SK-N-SH (cell line): ENCODE measurements at regions not wholly inside any gene's neighbourhood (a gene's known extent, or its start where the extent isn't known, plus 50 kb on each side); places are given as distances from the start of the nearest gene placed in this dataset.

Experiments used
- CTCF ChIA-PET: fragments of 300-600, 350-600 bp; formaldehyde crosslinking; extraction: SDS; loops from one replicate; lab custom pipeline; 2021; lab: Yijun Ruan, JAX
- POLR2A ChIA-PET: fragments of 350-600 bp; sonication (Branson Sonifier 250); formaldehyde crosslinking; extraction: SDS; loops from one replicate; lab custom pipeline; 2020; ENCODE audit warnings: antibody characterized with exemption, inconsistent platforms; lab: Yijun Ruan, JAX
- DNase-seq: peaks from one replicate; pipeline ENCODE4 v3.0.0; 2012
- H2AFZ ChIP-seq: fragments of 200-600 bp; sonication (generic); 2 replicates; pipeline ENCODE4 v1.8.1; 2016; ENCODE audit warnings: antibody characterized with exemption, mild to moderate bottlenecking, low read depth
- H3F3A ChIP-seq: fragments of 200-600 bp; sonication (generic); replicated peaks from 2 replicates; pipeline ENCODE3; 2016; ENCODE audit warnings: antibody characterized with exemption, mild to moderate bottlenecking; ENCODE audit not compliant: insufficient read depth
- H3K27ac ChIP-seq, 2 experiments: fragments of 200-500 bp in 1 of 2; fragments of 200-600 bp in 1 of 2; sonication (Bioruptor generic) in 1 of 2; sonication (generic), shearing (Covaris generic) in 1 of 2; 2 replicates each; pipeline versions ENCODE4 v1.5.1 to v1.6.1; 2014 to 2016; ENCODE audit warnings: low read depth in 2 of 2, inconsistent platforms in 1 of 2, low read length in 1 of 2, mild to moderate bottlenecking in 1 of 2, mixed read lengths in 1 of 2
- H3K27me3 ChIP-seq: fragments of 200-600 bp; sonication (generic), shearing (Covaris generic); 2 replicates; pipeline ENCODE4 v1.6.1; 2016; ENCODE audit warnings: mixed run types; ENCODE audit not compliant: insufficient read depth
- H3K36me3 ChIP-seq, 2 experiments: fragments of 200-500 bp in 1 of 2; fragments of 200-600 bp in 1 of 2; sonication (Bioruptor generic) in 1 of 2; sonication (generic) in 1 of 2; replicated peaks in 1 of 2; 2 replicates each; pipeline versions ENCODE3 to v1.5.1; 2014 to 2016; ENCODE audit warnings: low read length in 1 of 2, mild to moderate bottlenecking in 1 of 2; ENCODE audit not compliant: insufficient read depth in 2 of 2, control insufficient read depth in 1 of 2
- H3K4me1 ChIP-seq, 2 experiments: fragments of 200-500 bp in 1 of 2; fragments of 200-600 bp in 1 of 2; sonication (Bioruptor generic) in 1 of 2; sonication (generic), shearing (Covaris generic) in 1 of 2; 2 replicates each; pipeline versions ENCODE4 v1.5.1 to v1.6.1; 2014 to 2016; ENCODE audit warnings: low read depth in 1 of 2, low read length in 1 of 2, mixed run types in 1 of 2; ENCODE audit not compliant: insufficient read depth in 2 of 2, control insufficient read depth in 1 of 2
- H3K4me2 ChIP-seq: fragments of 200-600 bp; sonication (generic), shearing (Covaris generic); 2 replicates; pipeline ENCODE4 v1.6.1; 2017; ENCODE audit warnings: mixed run types
- H3K4me3 ChIP-seq, 2 experiments: fragments of 200-500 bp in 1 of 2; fragments of 200-600 bp in 1 of 2; sonication (Bioruptor generic) in 1 of 2; sonication (generic), shearing (Covaris generic) in 1 of 2; 2 replicates each; pipeline versions ENCODE4 v1.5.1 to v1.8.1; 2014 to 2016; ENCODE audit warnings: low read depth in 2 of 2, inconsistent platforms in 1 of 2, low read length in 1 of 2, mild to moderate bottlenecking in 1 of 2, mixed read lengths in 1 of 2, moderate library complexity in 1 of 2
- H3K79me2 ChIP-seq: fragments of 200-600 bp; sonication (generic); 2 replicates; pipeline ENCODE4 v1.8.1; 2017; ENCODE audit warnings: mild to moderate bottlenecking; ENCODE audit not compliant: insufficient read depth
- H3K9ac ChIP-seq: fragments of 200-600 bp; sonication (generic); 2 replicates; pipeline ENCODE4 v1.6.1; 2017; ENCODE audit warnings: mixed run types
- H3K9me2 ChIP-seq: fragments of 200-600 bp; sonication (generic); 2 replicates; pipeline ENCODE4 v1.6.1; 2017; ENCODE audit warnings: mixed run types
- H3K9me3 ChIP-seq: fragments of 200-600 bp; sonication (generic); 2 replicates; pipeline ENCODE4 v1.6.1; 2017; ENCODE audit warnings: mixed run types, mild to moderate bottlenecking, moderate library complexity
- H4K20me1 ChIP-seq: fragments of 200-600 bp; sonication (generic); 2 replicates; pipeline ENCODE4 v1.6.1; 2017; ENCODE audit warnings: mild to moderate bottlenecking, mixed run types; ENCODE audit not compliant: insufficient read depth
- FOSL2 ChIP-seq: IDR thresholded peaks from 2 replicates; pipeline ENCODE4 v1.4.0; 2012; ENCODE audit warnings: low read depth, mild to moderate bottlenecking, moderate library complexity, borderline replicate concordance
- FOXJ3 ChIP-seq: sonication (generic); formaldehyde crosslinking; IDR thresholded peaks from 2 replicates; pipeline ENCODE4 v1.5.1; 2020; ENCODE audit warnings: mild to moderate bottlenecking, missing genetic modification reagents
- FOXM1 ChIP-seq: IDR thresholded peaks from 2 replicates; pipeline ENCODE4 v1.4.0; 2012; ENCODE audit warnings: low read depth, mild to moderate bottlenecking
- GATA2 ChIP-seq: sonication (generic); formaldehyde crosslinking; IDR thresholded peaks from 2 replicates; pipeline ENCODE4 v1.5.0; 2020; ENCODE audit warnings: mild to moderate bottlenecking, missing genetic modification reagents
- JUND ChIP-seq: IDR thresholded peaks from 2 replicates; pipeline ENCODE4 v1.4.0; 2012
- MEF2A ChIP-seq: IDR thresholded peaks from 2 replicates; pipeline ENCODE4 v1.4.0; 2012; ENCODE audit warnings: low read depth, borderline replicate concordance
- MXI1 ChIP-seq: IDR thresholded peaks from 2 replicates; pipeline ENCODE4 v1.6.1; 2012; ENCODE audit warnings: mild to moderate bottlenecking, low read depth, low read length, improper control_type of control experiment
- NRF1 ChIP-seq: IDR thresholded peaks from 2 replicates; pipeline ENCODE4 v1.6.1; 2012; ENCODE audit warnings: low read depth, mild to moderate bottlenecking, low read length
- PBX3 ChIP-seq: IDR thresholded peaks from 2 replicates; pipeline ENCODE4; 2012
- REST ChIP-seq: IDR thresholded peaks from 2 replicates; pipeline ENCODE4 v1.6.1; 2012; ENCODE audit warnings: mild to moderate bottlenecking, low read depth, low read length, moderate library complexity
- SMC3 ChIP-seq: IDR thresholded peaks from 2 replicates; pipeline ENCODE4 v1.6.1; 2012; ENCODE audit warnings: low read depth, low read length, improper control_type of control experiment
- TAF1 ChIP-seq: IDR thresholded peaks from 2 replicates; pipeline ENCODE4 v1.6.1; 2012; ENCODE audit warnings: low read depth, mild to moderate bottlenecking, low read length, moderate library complexity, borderline replicate concordance
- TEAD4 ChIP-seq: IDR thresholded peaks from 2 replicates; pipeline ENCODE4 v1.4.0; 2012; ENCODE audit warnings: mild to moderate bottlenecking, borderline replicate concordance; ENCODE audit not compliant: insufficient read depth
- USF1 ChIP-seq: IDR thresholded peaks from 2 replicates; pipeline ENCODE4 v1.4.0; 2012; ENCODE audit warnings: low read depth, borderline replicate concordance
- YY1 ChIP-seq: IDR thresholded peaks from 2 replicates; pipeline ENCODE4 v1.4.0; 2012; ENCODE audit warnings: low read depth, mild to moderate bottlenecking
- ZBTB33 ChIP-seq: IDR thresholded peaks from 2 replicates; pipeline ENCODE4 v1.4.0; 2012; ENCODE audit warnings: low read depth, borderline replicate concordance
- WGBS: methylation state at CpG from one replicate; pipeline ENCODE4 v1.1.6; 2017; ENCODE audit warnings: low lambda C conversion rate; 5-methylcytosine and 5-hydroxymethylcytosine counted together

GRCh38 chr6:1545654-1546053, 64.1 kb upstream of the FOXC1 start:
- Histone ChIP-seq H2AFZ (no peak overlapping the region), H3K4me2 (no peak overlapping the region), H3K27ac (no peak overlapping the region), H3K36me3 (no peaks in the 10 kb centered on the region), H3K9me3 (no peaks in the 10 kb centered on the region), H4K20me1 (no peaks in the 10 kb centered on the region), H3K4me3 (no peak overlapping the region), H3K9me2 (no peaks in the 10 kb centered on the region), H3K9ac (no peak overlapping the region), H3K27me3 (peaks cover 22% of the 10 kb centered on the region; the same call in 1 of the 2 replicates), H3K79me2 (no peaks in the 10 kb centered on the region), H3K4me1 (no peaks in the 10 kb centered on the region), H3F3A (no peaks in the 10 kb centered on the region)
- DNase-seq, result no peak
- 8% methylated on average over 7 of the region's 12 CpGs for WGBS
- TF ChIP-seq NRF1, result no peak
- no peak for TF ChIP-seq TAF1
- no peak for TF ChIP-seq SMC3
- TF ChIP-seq YY1, result no peak
- TF ChIP-seq REST, result no peak
- TF ChIP-seq ZBTB33, result no peak
- TF ChIP-seq JUND, result no peak
- no peak for TF ChIP-seq TEAD4
- TF ChIP-seq GATA2, result no peak
- TF ChIP-seq USF1, result no peak
- no peak for TF ChIP-seq FOXM1
- no peak for TF ChIP-seq PBX3
- TF ChIP-seq FOSL2, result no peak
- TF ChIP-seq FOXJ3 (CRISPR knock-in tag), result no peak
- TF ChIP-seq MXI1, result no peak
- TF ChIP-seq MEF2A, result no peak
- ChIA-PET CTCF (interaction anchor here (1.1 kb wide), 1 partner anchor 50 kb away, joined by 3 read pairs; no protein-coding TSS in a partner anchor), POLR2A (no interaction called here)
